GM12873 (cell line): ENCODE measurements at regions not wholly inside any gene's neighbourhood (a gene's known extent, or its start where the extent isn't known, plus 50 kb on each side); places are given as distances from the start of the nearest gene placed in this dataset.

Experiments used
- CTCF ChIP-seq: IDR thresholded peaks from 2 replicates; pipeline ENCODE4 v1.5.1; 2012; ENCODE audit warnings: low read depth, mild to moderate bottlenecking, moderate library complexity, low read length, control low read depth; ENCODE audit not compliant: insufficient read depth; ENCODE audit errors: missing control alignments

- no peak for TF ChIP-seq CTCF
Observed at GRCh38 chr17:77296769-77297409, 156.1 kb downstream of the SEC14L1 start.

GRCh38 chr17:77297693-77298666, 157.2 kb downstream of the SEC14L1 start:
- no peak for TF ChIP-seq CTCF

- TF ChIP-seq CTCF = no peak
Observed at GRCh38 chr17:77298811-77299210, 158.0 kb downstream of the SEC14L1 start.

- no peak for TF ChIP-seq CTCF
Observed at GRCh38 chr17:77299256-77300015, 158.7 kb downstream of the SEC14L1 start.

- no peak for TF ChIP-seq CTCF
Observed at GRCh38 chr17:77300016-77300686, 159.4 kb downstream of the SEC14L1 start.

DNA sequence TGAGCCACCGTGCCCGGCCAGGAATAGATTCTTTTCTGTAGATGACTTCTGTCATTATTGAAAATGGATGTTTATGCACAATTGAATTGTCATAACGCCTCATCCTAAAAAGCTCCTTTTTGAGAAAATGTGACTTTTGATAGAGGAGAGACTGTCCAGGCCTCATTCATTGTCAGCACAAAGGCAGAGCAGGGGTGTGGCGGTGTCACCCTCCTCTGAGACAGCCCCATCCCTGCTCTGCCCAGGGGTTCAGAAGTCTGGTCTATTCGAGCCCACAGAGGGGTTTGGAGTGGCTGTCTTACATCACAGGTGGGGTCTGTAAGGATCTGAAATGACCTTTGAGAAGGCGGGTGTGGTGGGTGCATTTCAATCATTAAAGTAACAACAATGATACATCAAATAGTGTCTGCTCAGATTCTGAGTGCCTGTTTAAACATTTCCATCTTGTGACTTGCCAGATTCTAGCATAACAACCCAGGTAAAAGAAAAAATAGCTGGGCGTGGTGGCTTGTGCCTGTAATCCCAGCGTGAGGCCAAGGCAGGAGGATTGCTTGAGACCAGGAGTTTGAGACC, 161.0 kb downstream of the SEC14L1 start:
- no peak for TF ChIP-seq CTCF
